ENCODE measurements at regions not wholly inside any gene's neighbourhood (a gene's known extent, or its start where the extent isn't known, plus 50 kb on each side); places are given as distances from the start of the nearest gene placed in this dataset.
A peak's percentile ranks its signal among the peaks of the same experiment; 100 is the strongest.

- no peak for DNase-seq (ENCODE audit: low read depth in 1 of 2, low spot score in 1 of 2)
- TF ChIP-seq SPI1 (IDR thresholded peaks at IDR 0.05; ENCODE audit: borderline replicate concordance, low read depth) (no peak), GABPA (IDR thresholded peaks at IDR 0.05; ENCODE audit: low read depth) (no peak)
- TF ChIP-seq, protein P1, sequence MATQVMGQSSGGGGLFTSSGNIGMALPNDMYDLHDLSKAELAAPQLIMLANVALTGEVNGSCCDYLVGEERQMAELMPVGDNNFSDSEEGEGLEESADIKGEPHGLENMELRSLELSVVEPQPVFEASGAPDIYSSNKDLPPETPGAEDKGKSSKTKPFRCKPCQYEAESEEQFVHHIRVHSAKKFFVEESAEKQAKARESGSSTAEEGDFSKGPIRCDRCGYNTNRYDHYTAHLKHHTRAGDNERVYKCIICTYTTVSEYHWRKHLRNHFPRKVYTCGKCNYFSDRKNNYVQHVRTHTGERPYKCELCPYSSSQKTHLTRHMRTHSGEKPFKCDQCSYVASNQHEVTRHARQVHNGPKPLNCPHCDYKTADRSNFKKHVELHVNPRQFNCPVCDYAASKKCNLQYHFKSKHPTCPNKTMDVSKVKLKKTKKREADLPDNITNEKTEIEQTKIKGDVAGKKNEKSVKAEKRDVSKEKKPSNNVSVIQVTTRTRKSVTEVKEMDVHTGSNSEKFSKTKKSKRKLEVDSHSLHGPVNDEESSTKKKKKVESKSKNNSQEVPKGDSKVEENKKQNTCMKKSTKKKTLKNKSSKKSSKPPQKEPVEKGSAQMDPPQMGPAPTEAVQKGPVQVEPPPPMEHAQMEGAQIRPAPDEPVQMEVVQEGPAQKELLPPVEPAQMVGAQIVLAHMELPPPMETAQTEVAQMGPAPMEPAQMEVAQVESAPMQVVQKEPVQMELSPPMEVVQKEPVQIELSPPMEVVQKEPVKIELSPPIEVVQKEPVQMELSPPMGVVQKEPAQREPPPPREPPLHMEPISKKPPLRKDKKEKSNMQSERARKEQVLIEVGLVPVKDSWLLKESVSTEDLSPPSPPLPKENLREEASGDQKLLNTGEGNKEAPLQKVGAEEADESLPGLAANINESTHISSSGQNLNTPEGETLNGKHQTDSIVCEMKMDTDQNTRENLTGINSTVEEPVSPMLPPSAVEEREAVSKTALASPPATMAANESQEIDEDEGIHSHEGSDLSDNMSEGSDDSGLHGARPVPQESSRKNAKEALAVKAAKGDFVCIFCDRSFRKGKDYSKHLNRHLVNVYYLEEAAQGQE (IDR thresholded peaks at IDR 0.05; ENCODE audit: insufficient replicate concordance, low read depth), result no peak
- TF ChIP-seq, protein P2, sequence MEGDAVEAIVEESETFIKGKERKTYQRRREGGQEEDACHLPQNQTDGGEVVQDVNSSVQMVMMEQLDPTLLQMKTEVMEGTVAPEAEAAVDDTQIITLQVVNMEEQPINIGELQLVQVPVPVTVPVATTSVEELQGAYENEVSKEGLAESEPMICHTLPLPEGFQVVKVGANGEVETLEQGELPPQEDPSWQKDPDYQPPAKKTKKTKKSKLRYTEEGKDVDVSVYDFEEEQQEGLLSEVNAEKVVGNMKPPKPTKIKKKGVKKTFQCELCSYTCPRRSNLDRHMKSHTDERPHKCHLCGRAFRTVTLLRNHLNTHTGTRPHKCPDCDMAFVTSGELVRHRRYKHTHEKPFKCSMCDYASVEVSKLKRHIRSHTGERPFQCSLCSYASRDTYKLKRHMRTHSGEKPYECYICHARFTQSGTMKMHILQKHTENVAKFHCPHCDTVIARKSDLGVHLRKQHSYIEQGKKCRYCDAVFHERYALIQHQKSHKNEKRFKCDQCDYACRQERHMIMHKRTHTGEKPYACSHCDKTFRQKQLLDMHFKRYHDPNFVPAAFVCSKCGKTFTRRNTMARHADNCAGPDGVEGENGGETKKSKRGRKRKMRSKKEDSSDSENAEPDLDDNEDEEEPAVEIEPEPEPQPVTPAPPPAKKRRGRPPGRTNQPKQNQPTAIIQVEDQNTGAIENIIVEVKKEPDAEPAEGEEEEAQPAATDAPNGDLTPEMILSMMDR (IDR thresholded peaks at IDR 0.05; ENCODE audit: insufficient read depth, low read length), result no peak
- Histone ChIP-seq H3K27me3 (ENCODE audit: insufficient read depth, poor library complexity, severe bottlenecking) (no peaks in the 10 kb centered on the region), H3K4me3 (replicated peaks; ENCODE audit: insufficient read depth, low read length) (no peak overlapping the region), H3K27ac (replicated peaks) (no peak overlapping the region)
Observed at GRCh38 chr13:89920461-89920860, 1427.0 kb upstream of the MIR17HG start.

- Histone ChIP-seq H3K27me3 (ENCODE audit: insufficient read depth, poor library complexity, severe bottlenecking) (no peaks in the 10 kb centered on the region), H3K27ac (replicated peaks) (no peak overlapping the region), H3K4me3 (replicated peaks; ENCODE audit: insufficient read depth, low read length) (no peak overlapping the region)
- TF ChIP-seq, protein P1 (IDR thresholded peaks at IDR 0.05; ENCODE audit: insufficient replicate concordance, low read depth), result no peak
- TF ChIP-seq SPI1 (IDR thresholded peaks at IDR 0.05; ENCODE audit: borderline replicate concordance, low read depth), result no peak
- DNase-seq (ENCODE audit: low read depth in 1 of 2, low spot score in 1 of 2), result no peak
Observed at GRCh38 chr13:89923052-89923451, 1424.4 kb upstream of the MIR17HG start.

DNA sequence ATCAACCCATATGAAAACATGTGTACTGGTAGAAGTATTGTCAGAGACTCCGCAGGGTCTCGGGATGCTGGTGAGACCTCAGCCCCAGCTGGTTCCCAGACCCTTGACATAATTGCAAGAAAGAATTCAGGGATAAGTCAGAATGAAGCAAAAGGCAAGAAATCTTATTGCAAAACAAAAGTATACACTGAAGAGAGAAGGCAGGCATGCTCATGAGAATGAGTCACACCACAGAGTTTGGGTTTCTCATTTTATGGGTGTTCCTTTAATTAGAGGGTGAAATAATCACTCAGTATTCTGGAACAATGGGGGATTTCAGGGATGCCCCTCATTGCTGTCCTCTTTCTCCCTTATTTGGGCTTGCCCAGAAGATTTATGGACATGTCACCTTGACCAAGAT is 1423.8 kb upstream of the MIR17HG start:
- Histone ChIP-seq H3K4me3 (replicated peaks; ENCODE audit: insufficient read depth, low read length) (no peak overlapping the region), H3K27me3 (ENCODE audit: insufficient read depth, poor library complexity, severe bottlenecking) (no peaks in the 10 kb centered on the region), H3K27ac (replicated peaks) (no peak overlapping the region)
- DNase-seq (ENCODE audit: low read depth in 1 of 2, low spot score in 1 of 2), result no peak
- TF ChIP-seq POLR2AphosphoS5 (IDR thresholded peaks at IDR 0.05; ENCODE audit: low read depth) (no peak), SPI1 (IDR thresholded peaks at IDR 0.05; ENCODE audit: borderline replicate concordance, low read depth) (no peak), GABPA (IDR thresholded peaks at IDR 0.05; ENCODE audit: low read depth) (no peak)
- TF ChIP-seq, protein P1 (IDR thresholded peaks at IDR 0.05; ENCODE audit: insufficient replicate concordance, low read depth), result no peak
- TF ChIP-seq, protein P2 (IDR thresholded peaks at IDR 0.05; ENCODE audit: insufficient read depth, low read length), result no peak

DNA sequence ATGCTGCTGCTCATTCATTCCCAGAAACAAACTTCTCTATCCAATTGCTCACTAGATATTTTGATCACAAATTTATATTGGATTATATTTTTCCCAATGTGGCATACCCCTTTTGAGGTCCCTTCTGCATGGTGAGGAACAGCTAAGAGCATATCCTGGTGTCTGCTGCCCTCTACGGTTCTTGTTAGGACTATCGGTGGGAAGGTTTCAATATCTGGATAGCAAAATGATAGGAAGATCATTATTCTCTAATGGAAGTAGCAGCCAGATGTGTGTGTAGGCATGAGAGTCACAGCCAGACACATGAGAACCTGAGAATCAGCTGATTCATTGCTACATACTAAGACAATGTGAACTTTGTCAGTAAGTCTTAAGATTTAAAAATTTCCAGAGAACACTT is 1422.4 kb upstream of the MIR17HG start:
- Histone ChIP-seq H3K4me3 (replicated peaks; ENCODE audit: insufficient read depth, low read length) (no peak overlapping the region), H3K27ac (replicated peaks) (no peak overlapping the region), H3K27me3 (ENCODE audit: insufficient read depth, poor library complexity, severe bottlenecking) (no peaks in the 10 kb centered on the region)
- TF ChIP-seq, protein P1 (IDR thresholded peaks at IDR 0.05; ENCODE audit: insufficient replicate concordance, low read depth), result no peak
- TF ChIP-seq GABPA (IDR thresholded peaks at IDR 0.05; ENCODE audit: low read depth) (no peak), SPI1 (IDR thresholded peaks at IDR 0.05; ENCODE audit: borderline replicate concordance, low read depth) (no peak), POLR2AphosphoS5 (IDR thresholded peaks at IDR 0.05; ENCODE audit: low read depth) (no peak)
- TF ChIP-seq, protein P2 (IDR thresholded peaks at IDR 0.05; ENCODE audit: insufficient read depth, low read length), result no peak
- DNase-seq (ENCODE audit: low read depth in 1 of 2, low spot score in 1 of 2), result peak in 1 of 2 experiments; percentile 17
